ENCODE measurements at regions not wholly inside any gene's neighbourhood (a gene's known extent, or its start where the extent isn't known, plus 50 kb on each side); places are given as distances from the start of the nearest gene placed in this dataset.
"Not testable (repeated sequence)": the region's sequence is repeated elsewhere in the genome, so short reads cannot be mapped to it uniquely, and the experiment has no call there.

GRCh38 chr2:87574193-87575119, 173.4 kb upstream of the PLGLB2 start:
- not testable (repeated sequence) for DNase-seq (ENCODE audit: low spot score)

- DNase-seq (ENCODE audit: low spot score) = not testable (repeated sequence)
Observed at GRCh38 chr2:87575138-87575537, 172.7 kb upstream of the PLGLB2 start.

- not testable (repeated sequence) for DNase-seq (ENCODE audit: low spot score)
Observed at GRCh38 chr2:87577358-87577757, 170.5 kb upstream of the PLGLB2 start.

GRCh38 chr2:87582152-87582551, 165.7 kb upstream of the PLGLB2 start:
- not testable (repeated sequence) for DNase-seq (ENCODE audit: low spot score)

GRCh38 chr2:87582579-87582978, 165.3 kb upstream of the PLGLB2 start:
- DNase-seq (ENCODE audit: low spot score) = not testable (repeated sequence)

- not testable (repeated sequence) for DNase-seq (ENCODE audit: low spot score)
Observed at GRCh38 chr2:87583370-87583769, 164.5 kb upstream of the PLGLB2 start.

GRCh38 chr2:87583803-87584202, 164.1 kb upstream of the PLGLB2 start:
- not testable (repeated sequence) for DNase-seq (ENCODE audit: low spot score)

GRCh38 chr2:87584268-87584906, 163.5 kb upstream of the PLGLB2 start:
- DNase-seq (ENCODE audit: low spot score) = not testable (repeated sequence)

- DNase-seq (ENCODE audit: low spot score) = not testable (repeated sequence)
Observed at GRCh38 chr2:87587934-87588333, 160.0 kb upstream of the PLGLB2 start.

- not testable (repeated sequence) for DNase-seq (ENCODE audit: low spot score)
Observed at GRCh38 chr2:87592974-87593373, 154.9 kb upstream of the PLGLB2 start.

GRCh38 chr2:87593784-87594610, 153.9 kb upstream of the PLGLB2 start:
- peak; percentile 42 for DNase-seq (ENCODE audit: low spot score)

GRCh38 chr2:87594611-87594992, 153.3 kb upstream of the PLGLB2 start:
- DNase-seq (ENCODE audit: low spot score) = not testable (repeated sequence)

GRCh38 chr2:87595017-87595416, 152.9 kb upstream of the PLGLB2 start:
- DNase-seq (ENCODE audit: low spot score) = not testable (repeated sequence)

- DNase-seq (ENCODE audit: low spot score) = not testable (repeated sequence)
Observed at GRCh38 chr2:87600961-87601360, 146.9 kb upstream of the PLGLB2 start.

- DNase-seq (ENCODE audit: low spot score) = not testable (repeated sequence)
Observed at GRCh38 chr2:87602118-87602517, 145.8 kb upstream of the PLGLB2 start.

- not testable (repeated sequence) for DNase-seq (ENCODE audit: low spot score)
Observed at GRCh38 chr2:87602728-87603127, 145.2 kb upstream of the PLGLB2 start.

GRCh38 chr2:87603418-87604278, 144.2 kb upstream of the PLGLB2 start:
- DNase-seq (ENCODE audit: low spot score) = not testable (repeated sequence)

GRCh38 chr2:87604279-87604818, 143.5 kb upstream of the PLGLB2 start:
- not testable (repeated sequence) for DNase-seq (ENCODE audit: low spot score)

- DNase-seq (ENCODE audit: low spot score) = not testable (repeated sequence)
Observed at GRCh38 chr2:87604980-87605379, 142.9 kb upstream of the PLGLB2 start.

- DNase-seq (ENCODE audit: low spot score) = not testable (repeated sequence)
Observed at GRCh38 chr2:87608377-87609166, 139.3 kb upstream of the PLGLB2 start.
